WTC11 (cell line): ENCODE measurements at regions not wholly inside any gene's neighbourhood (a gene's known extent, or its start where the extent isn't known, plus 50 kb on each side); places are given as distances from the start of the nearest gene placed in this dataset.

ENCODE experiments used
- TF ChIP-seq, protein P1 (sequence below): fragments of 200-600 bp; IDR thresholded peaks from 2 replicates; pipeline ENCODE4 v1.8.0; 2022; ENCODE audit warnings: antibody characterized with exemption
- TF ChIP-seq, protein P2 (sequence below): sonication (generic); formaldehyde crosslinking; IDR thresholded peaks from 2 replicates; pipeline ENCODE4 v1.8.0; 2022; ENCODE audit warnings: mild to moderate bottlenecking, missing genetic modification reagents
- TF ChIP-seq, protein P3 (sequence below): sonication (generic); formaldehyde crosslinking; IDR thresholded peaks from 2 replicates; pipeline ENCODE4 v1.8.1; 2023; ENCODE audit warnings: mild to moderate bottlenecking, missing genetic modification reagents, moderate library complexity

DNA sequence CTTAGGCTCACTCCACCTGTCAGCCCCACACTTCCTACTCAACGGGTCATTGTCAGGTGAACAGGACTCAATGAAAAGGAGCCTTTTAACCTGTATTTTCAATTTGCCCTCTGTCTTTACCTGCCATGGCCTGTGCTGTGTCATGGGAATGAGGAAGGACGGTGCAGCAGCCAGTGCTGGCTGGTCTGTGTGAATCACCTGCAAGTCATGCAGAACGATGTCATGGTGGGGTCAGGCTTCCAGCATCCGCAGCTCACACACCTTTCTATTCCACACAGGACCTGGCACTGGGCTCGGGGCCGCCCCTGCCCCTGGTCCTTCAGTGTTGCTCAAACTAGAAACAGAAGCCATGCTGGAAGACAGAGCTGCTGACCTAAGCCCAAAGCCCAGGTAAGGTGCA is 188.7 kb upstream of the GMDS start:
- TF ChIP-seq, protein P1, sequence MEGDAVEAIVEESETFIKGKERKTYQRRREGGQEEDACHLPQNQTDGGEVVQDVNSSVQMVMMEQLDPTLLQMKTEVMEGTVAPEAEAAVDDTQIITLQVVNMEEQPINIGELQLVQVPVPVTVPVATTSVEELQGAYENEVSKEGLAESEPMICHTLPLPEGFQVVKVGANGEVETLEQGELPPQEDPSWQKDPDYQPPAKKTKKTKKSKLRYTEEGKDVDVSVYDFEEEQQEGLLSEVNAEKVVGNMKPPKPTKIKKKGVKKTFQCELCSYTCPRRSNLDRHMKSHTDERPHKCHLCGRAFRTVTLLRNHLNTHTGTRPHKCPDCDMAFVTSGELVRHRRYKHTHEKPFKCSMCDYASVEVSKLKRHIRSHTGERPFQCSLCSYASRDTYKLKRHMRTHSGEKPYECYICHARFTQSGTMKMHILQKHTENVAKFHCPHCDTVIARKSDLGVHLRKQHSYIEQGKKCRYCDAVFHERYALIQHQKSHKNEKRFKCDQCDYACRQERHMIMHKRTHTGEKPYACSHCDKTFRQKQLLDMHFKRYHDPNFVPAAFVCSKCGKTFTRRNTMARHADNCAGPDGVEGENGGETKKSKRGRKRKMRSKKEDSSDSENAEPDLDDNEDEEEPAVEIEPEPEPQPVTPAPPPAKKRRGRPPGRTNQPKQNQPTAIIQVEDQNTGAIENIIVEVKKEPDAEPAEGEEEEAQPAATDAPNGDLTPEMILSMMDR, result no peak
- TF ChIP-seq, protein P2, sequence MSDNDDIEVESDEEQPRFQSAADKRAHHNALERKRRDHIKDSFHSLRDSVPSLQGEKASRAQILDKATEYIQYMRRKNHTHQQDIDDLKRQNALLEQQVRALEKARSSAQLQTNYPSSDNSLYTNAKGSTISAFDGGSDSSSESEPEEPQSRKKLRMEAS (CRISPR knock-in tag), result no peak
- TF ChIP-seq, protein P3, sequence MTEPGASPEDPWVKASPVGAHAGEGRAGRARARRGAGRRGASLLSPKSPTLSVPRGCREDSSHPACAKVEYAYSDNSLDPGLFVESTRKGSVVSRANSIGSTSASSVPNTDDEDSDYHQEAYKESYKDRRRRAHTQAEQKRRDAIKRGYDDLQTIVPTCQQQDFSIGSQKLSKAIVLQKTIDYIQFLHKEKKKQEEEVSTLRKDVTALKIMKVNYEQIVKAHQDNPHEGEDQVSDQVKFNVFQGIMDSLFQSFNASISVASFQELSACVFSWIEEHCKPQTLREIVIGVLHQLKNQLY, result no peak
